Natural killer cell treated with Interleukin-12 subunit alpha and Interleukin-12 subunit beta and Interleukin-15 and Interleukin-18, amount 100 ng/mL, for 72 hours (primary cell): ENCODE measurements at regions not wholly inside any gene's neighbourhood (a gene's known extent, or its start where the extent isn't known, plus 50 kb on each side); places are given as distances from the start of the nearest gene placed in this dataset.
"Not testable (repeated sequence)": the region's sequence is repeated elsewhere in the genome, so short reads cannot be mapped to it uniquely, and the experiment has no call there.

ENCODE experiments used
- ATAC-seq, 2 donors: fragments of 150-1000 bp; cut with Tn5 transposase in 1 of 2; sonication (Bioruptor Pico), chemical (Tn5 transposase) in 1 of 2; 2 replicates each; pipeline ENCODE4 v1.10.0; 2021
- DNase-seq: peaks from one replicate; pipeline ENCODE4 v3.0.0; 2022; ENCODE audit warnings: low spot score
- H3K27ac Mint-ChIP-seq, 2 donors: 1 replicate in 1 of 2; 2 replicates in 1 of 2; pipeline ENCODE4 v1.8.0; 2022; ENCODE audit warnings: mixed read lengths in 2 of 2, mild to moderate bottlenecking in 1 of 2, moderate library complexity in 1 of 2
- H3K27me3 Mint-ChIP-seq, 2 donors: 1 replicate in 1 of 2; 2 replicates in 1 of 2; pipeline ENCODE4 v1.8.0; 2022; ENCODE audit warnings: mixed read lengths in 2 of 2
- H3K36me3 Mint-ChIP-seq: one replicate; pipeline ENCODE4 v1.8.0; 2022; ENCODE audit warnings: mixed read lengths
- H3K4me1 Mint-ChIP-seq, 2 donors: 1 replicate in 1 of 2; 2 replicates in 1 of 2; pipeline ENCODE4 v1.8.0; 2022; ENCODE audit warnings: low read depth in 2 of 2, mixed read lengths in 2 of 2, mild to moderate bottlenecking in 1 of 2
- H3K4me3 Mint-ChIP-seq: one replicate; pipeline ENCODE4 v1.8.0; 2022; ENCODE audit warnings: mixed read lengths
- H3K9me3 Mint-ChIP-seq: 2 replicates; pipeline ENCODE4 v1.8.0; 2022; ENCODE audit warnings: mixed read lengths

GRCh38 chr12:75795125-75795524 lies 236.5 kb downstream of the PHLDA1 start:
- DNase-seq (no peak), ATAC-seq (no peak)
- H3K36me3 Mint-ChIP-seq = peaks cover 11% of the 10 kb centered on the region
- H3K27ac Mint-ChIP-seq = peak overlapping the region in 1 of 2 donors; percentile 60
- no peaks in the 10 kb centered on the region for H3K27me3 Mint-ChIP-seq
- H3K9me3 Mint-ChIP-seq = no peaks in the 10 kb centered on the region
- no peak overlapping the region for H3K4me3 Mint-ChIP-seq
- peaks cover 32% of the 10 kb centered on the region in 2 donors for H3K4me1 Mint-ChIP-seq

GRCh38 chr12:75792687-75793086 lies 238.9 kb downstream of the PHLDA1 start:
- Mint-ChIP-seq H3K36me3 (peaks cover 15% of the 10 kb centered on the region), H3K27me3 (no peaks in the 10 kb centered on the region), H3K4me3 (peak overlapping the region; percentile 42), H3K27ac (peak overlapping the region; percentile 96 to 97), H3K4me1 (peaks cover 30 to 40% of the 10 kb centered on the region in 2 donors), H3K9me3 (no peaks in the 10 kb centered on the region)
- ATAC-seq (no peak), DNase-seq (no peak)

- Mint-ChIP-seq H3K27ac (peak overlapping the region; percentile 96 to 97), H3K27me3 (no peaks in the 10 kb centered on the region), H3K36me3 (peaks cover 15% of the 10 kb centered on the region), H3K4me3 (peak overlapping the region; percentile 79), H3K4me1 (peaks cover 37 to 39% of the 10 kb centered on the region in 2 donors), H3K9me3 (no peaks in the 10 kb centered on the region)
- ATAC-seq (peak; percentile 91 to 93), DNase-seq (no peak)
Observed at GRCh38 chr12:75790219-75790618, 241.4 kb downstream of the PHLDA1 start.

GRCh38 chr12:75787146-75787545 lies 244.4 kb downstream of the PHLDA1 start:
- not testable (repeated sequence) for H3K27me3 Mint-ChIP-seq, ATAC-seq, H3K9me3 Mint-ChIP-seq, DNase-seq, H3K4me3 Mint-ChIP-seq
- peaks cover 11% of the 10 kb centered on the region for H3K36me3 Mint-ChIP-seq
- H3K27ac Mint-ChIP-seq = peak overlapping the region; percentile 51 to 97
- H3K4me1 Mint-ChIP-seq = peaks cover 39% of the 10 kb centered on the region in 2 donors

GRCh38 chr12:75786070-75786469 lies 245.5 kb downstream of the PHLDA1 start:
- Mint-ChIP-seq H3K27ac (peak overlapping the region; percentile 51 to 97), H3K4me1 (peaks cover 33 to 36% of the 10 kb centered on the region in 2 donors), H3K4me3 (peak overlapping the region; percentile 5), H3K27me3 (peaks cover 0 to 3% of the 10 kb centered on the region in 2 donors), H3K36me3 (peaks cover 6% of the 10 kb centered on the region), H3K9me3 (no peaks in the 10 kb centered on the region)
- DNase-seq (no peak), ATAC-seq (peak in 1 of 2 donors; percentile 59)

GRCh38 chr12:75784591-75784990 lies 247.0 kb downstream of the PHLDA1 start:
- Mint-ChIP-seq H3K27me3 (peaks cover 0 to 8% of the 10 kb centered on the region in 2 donors), H3K9me3 (no peaks in the 10 kb centered on the region), H3K4me3 (no peak overlapping the region), H3K27ac (peak overlapping the region in 1 of 2 donors; percentile 52), H3K4me1 (peaks cover 25% of the 10 kb centered on the region in 2 donors), H3K36me3 (no peaks in the 10 kb centered on the region)
- ATAC-seq = no peak
- DNase-seq = no peak

- Mint-ChIP-seq H3K4me3 (no peak overlapping the region), H3K36me3 (no peaks in the 10 kb centered on the region), H3K4me1 (peaks cover 17 to 25% of the 10 kb centered on the region in 2 donors), H3K9me3 (no peaks in the 10 kb centered on the region), H3K27me3 (peaks cover 0 to 10% of the 10 kb centered on the region in 2 donors), H3K27ac (peak overlapping the region in 1 of 2 donors; percentile 21)
- ATAC-seq (peak in 1 of 2 donors; percentile 43), DNase-seq (no peak)
Observed at GRCh38 chr12:75783093-75783877, 248.3 kb downstream of the PHLDA1 start.

GRCh38 chr12:75782069-75782581 lies 249.5 kb downstream of the PHLDA1 start:
- ATAC-seq = no peak
- H3K27me3 Mint-ChIP-seq = peaks cover 0 to 10% of the 10 kb centered on the region in 2 donors
- H3K4me1 Mint-ChIP-seq = peaks cover 17 to 25% of the 10 kb centered on the region in 2 donors
- H3K9me3 Mint-ChIP-seq = no peaks in the 10 kb centered on the region
- no peak overlapping the region for H3K4me3 Mint-ChIP-seq
- H3K36me3 Mint-ChIP-seq = no peaks in the 10 kb centered on the region
- DNase-seq = no peak
- H3K27ac Mint-ChIP-seq = peak overlapping the region in 1 of 2 donors; percentile 21

GRCh38 chr12:75781532-75782046 lies 250.0 kb downstream of the PHLDA1 start:
- Mint-ChIP-seq H3K9me3 (no peaks in the 10 kb centered on the region), H3K4me3 (no peak overlapping the region), H3K27me3 (peaks cover 0 to 10% of the 10 kb centered on the region in 2 donors), H3K36me3 (no peaks in the 10 kb centered on the region), H3K27ac (no peak overlapping the region), H3K4me1 (peaks cover 17 to 23% of the 10 kb centered on the region in 2 donors)
- no peak for DNase-seq
- ATAC-seq = peak in 1 of 2 donors; percentile 55

- no peak for DNase-seq
- H3K9me3 Mint-ChIP-seq = peaks cover 2% of the 10 kb centered on the region
- no peaks in the 10 kb centered on the region for H3K36me3 Mint-ChIP-seq
- ATAC-seq = no peak
- no peak overlapping the region for H3K4me3 Mint-ChIP-seq
- H3K4me1 Mint-ChIP-seq = peaks cover 19% of the 10 kb centered on the region in 2 donors
- H3K27me3 Mint-ChIP-seq = peaks cover 0 to 10% of the 10 kb centered on the region in 2 donors
- H3K27ac Mint-ChIP-seq = no peak overlapping the region
Observed at GRCh38 chr12:75779891-75780496, 251.6 kb downstream of the PHLDA1 start.

- H3K9me3 Mint-ChIP-seq = peaks cover 4% of the 10 kb centered on the region
- H3K36me3 Mint-ChIP-seq = no peaks in the 10 kb centered on the region
- peaks cover 0 to under 1% of the 10 kb centered on the region in 2 donors for H3K27me3 Mint-ChIP-seq
- ATAC-seq (no peak), DNase-seq (no peak)
- H3K27ac Mint-ChIP-seq = peak overlapping the region in 1 of 2 donors; percentile 23
- H3K4me3 Mint-ChIP-seq = no peak overlapping the region
- peaks cover 5 to 12% of the 10 kb centered on the region in 2 donors for H3K4me1 Mint-ChIP-seq
Observed at GRCh38 chr12:75774261-75775052, 257.1 kb downstream of the PHLDA1 start.

- ATAC-seq (no peak), DNase-seq (no peak)
- H3K27me3 Mint-ChIP-seq = peaks cover 2 to 4% of the 10 kb centered on the region in 2 donors
- H3K4me3 Mint-ChIP-seq = no peak overlapping the region
- H3K36me3 Mint-ChIP-seq = no peaks in the 10 kb centered on the region
- peaks cover 5 to 12% of the 10 kb centered on the region in 2 donors for H3K4me1 Mint-ChIP-seq
- peaks cover 4% of the 10 kb centered on the region for H3K9me3 Mint-ChIP-seq
- peak overlapping the region in 1 of 2 donors; percentile 65 for H3K27ac Mint-ChIP-seq
Observed at GRCh38 chr12:75773377-75773776, 258.2 kb downstream of the PHLDA1 start.

- H3K4me1 Mint-ChIP-seq = peaks cover 5 to 12% of the 10 kb centered on the region in 2 donors
- H3K27ac Mint-ChIP-seq = no peak overlapping the region
- no peak for DNase-seq
- no peaks in the 10 kb centered on the region for H3K36me3 Mint-ChIP-seq
- H3K27me3 Mint-ChIP-seq = peaks cover 4 to 9% of the 10 kb centered on the region in 2 donors
- H3K9me3 Mint-ChIP-seq = peaks cover 4% of the 10 kb centered on the region
- H3K4me3 Mint-ChIP-seq = no peak overlapping the region
- ATAC-seq = no peak
Observed at GRCh38 chr12:75771023-75771422, 259.6 kb upstream of the KRR1 start.
